Ovary (tissue), 7 donors: ENCODE measurements at regions not wholly inside any gene's neighbourhood (a gene's known extent, or its start where the extent isn't known, plus 50 kb on each side); places are given as distances from the start of the nearest gene placed in this dataset.

Source experiments
- DNase-seq, 5 donors: peaks; one replicate each; pipeline ENCODE4 v3.0.0-alpha.2; 2019 to 2020
- H3K27ac ChIP-seq, 2 donors: fragments of 200-600 bp; one replicate each; pipeline versions ENCODE4 v1.5.1 to v1.8.0; 2019 to 2022
- H3K27me3 ChIP-seq: fragments of 200-600 bp; one replicate; pipeline ENCODE4 v1.8.0; 2022
- H3K36me3 ChIP-seq: fragments of 200-600 bp; sonication (generic); one replicate; pipeline ENCODE4 v1.5.1; 2019
- H3K4me1 ChIP-seq: one replicate; pipeline ENCODE4 v1.8.1; 2013; ENCODE audit warnings: mild to moderate bottlenecking, moderate library complexity; ENCODE audit not compliant: insufficient read depth
- H3K4me3 ChIP-seq: fragments of 200-600 bp; sonication (generic); one replicate; pipeline ENCODE4 v1.5.1; 2017
- H3K9me3 ChIP-seq, 2 donors: fragments of 200-600 bp in 1 of 2; sonication (generic) in 1 of 2; one replicate each; pipeline versions ENCODE4 v1.5.1 to v1.8.1; 2013 to 2019; ENCODE audit warnings: mild to moderate bottlenecking in 1 of 2, moderate library complexity in 1 of 2
- CTCF ChIP-seq, 3 donors: fragments of 450-650 bp in 2 of 3; fragments of 200-600 bp in 1 of 3; IDR thresholded peaks; one replicate each; pipeline versions ENCODE4 v1.5.1 to v1.8.0; 2016 to 2022; ENCODE audit warnings: antibody characterized with exemption in 3 of 3, mild to moderate bottlenecking in 1 of 3
- EP300 ChIP-seq: sonication (generic); formaldehyde crosslinking; IDR thresholded peaks from one replicate; pipeline ENCODE4 v1.6.1; 2017; ENCODE audit warnings: antibody characterized with exemption
- POLR2A ChIP-seq: fragments of 450-650 bp; IDR thresholded peaks from one replicate; pipeline ENCODE4 v1.6.1; 2017; ENCODE audit warnings: antibody characterized with exemption, mild to moderate bottlenecking, moderate library complexity
- WGBS, 3 donors: extraction: QIAGEN DNeasy Blood & Tissue Kit in 1 of 3; methylation state at CpG; one replicate each; pipeline versions ENCODE4 v1.1.5 to v1.1.7; 2013 to 2017; 5-methylcytosine and 5-hydroxymethylcytosine counted together
- intact Hi-C, 4 donors: fragments of 100-400 bp; cut with DNase I; formaldehyde crosslinking; loops; one replicate each; pipeline versions ENCODE4 v1.11.0 to v1.15.1; 2022 to 2023
- donor health status: DM: no; HTN: no; CAD: no; lungs with moderate emphysema.
- donor health status: DM: no; HTN: no; CAD: no.
- donor health status: Bipolar disorder and iron deficiency.
- donor health status: DM: no; HTN: no; CAD: no.
- donor health status: DM: yes; HTN: yes; CAD: no.

- Histone ChIP-seq H3K27ac (no peak overlapping the region), H3K4me1 (no peaks in the 10 kb centered on the region), H3K4me3 (no peak overlapping the region), H3K36me3 (no peaks in the 10 kb centered on the region), H3K27me3 (no peaks in the 10 kb centered on the region), H3K9me3 (no peaks in the 10 kb centered on the region)
- WGBS, 3 donors, result 92 to 94% (median 93%) methylated on average over 3 of the region's 3 CpGs
- no peak for DNase-seq
- no peak for TF ChIP-seq POLR2A
- intact Hi-C loops, result no loop called here
These were observed 87.8 kb upstream of the SLCO3A1 start for GRCh38 chr15:91765660-91766059.

GRCh38 chr15:91769476-91769875 is 84.0 kb upstream of the SLCO3A1 start:
- Histone ChIP-seq H3K4me3 (no peak overlapping the region), H3K27ac (no peak overlapping the region), H3K36me3 (no peaks in the 10 kb centered on the region), H3K27me3 (no peaks in the 10 kb centered on the region), H3K4me1 (no peaks in the 10 kb centered on the region), H3K9me3 (no peaks in the 10 kb centered on the region)
- intact Hi-C loops, result no loop called here
- 61 to 75% (median 66%) methylated on average over 3 of the region's 3 CpGs for WGBS, 3 donors
- TF ChIP-seq CTCF (IDR thresholded peaks at IDR 0.05), result no peak
- TF ChIP-seq POLR2A, result no peak
- no peak for DNase-seq

- Histone ChIP-seq H3K4me3 (no peak overlapping the region), H3K4me1 (no peaks in the 10 kb centered on the region), H3K27ac (no peak overlapping the region), H3K36me3 (no peaks in the 10 kb centered on the region), H3K27me3 (no peaks in the 10 kb centered on the region), H3K9me3 (no peaks in the 10 kb centered on the region)
- TF ChIP-seq CTCF (IDR thresholded peaks at IDR 0.05) (no peak), POLR2A (no peak), EP300 (no peak)
- WGBS, 3 donors, result 50 to 64% (median 62%) methylated on average over 8 of the region's 8 CpGs
- intact Hi-C loops, result no loop called here
- DNase-seq, result no peak
These were observed 83.6 kb upstream of the SLCO3A1 start for GRCh38 chr15:91769894-91770293.

- Histone ChIP-seq H3K27ac (no peak overlapping the region), H3K27me3 (no peaks in the 10 kb centered on the region), H3K36me3 (no peaks in the 10 kb centered on the region), H3K4me1 (peaks cover 3% of the 10 kb centered on the region), H3K4me3 (no peak overlapping the region), H3K9me3 (no peaks in the 10 kb centered on the region)
- intact Hi-C loops, result no loop called here
- 48 to 68% (median 56%) methylated on average over 4 of the region's 4 CpGs for WGBS, 3 donors
- TF ChIP-seq CTCF (IDR thresholded peaks at IDR 0.05), result no peak
- TF ChIP-seq POLR2A, result no peak
- TF ChIP-seq EP300, result no peak
- DNase-seq, result no peak
These were observed 77.4 kb upstream of the SLCO3A1 start for GRCh38 chr15:91776104-91776503.

- H3K27me3 ChIP-seq, result no peaks in the 10 kb centered on the region
- H3K4me3 ChIP-seq, result no peak overlapping the region
- peaks cover 3% of the 10 kb centered on the region for H3K4me1 ChIP-seq
- H3K36me3 ChIP-seq, result no peaks in the 10 kb centered on the region
- intact Hi-C loops, result no loop called here
- WGBS, 3 donors, result 42 to 73% (median 71%) methylated on average over 5 of the region's 5 CpGs
- H3K27ac ChIP-seq, result no peak overlapping the region
- no peak for DNase-seq
- H3K9me3 ChIP-seq, result no peaks in the 10 kb centered on the region
- TF ChIP-seq EP300 (no peak), POLR2A (no peak), CTCF (IDR thresholded peaks at IDR 0.05) (no peak)
These were observed 73.5 kb upstream of the SLCO3A1 start for GRCh38 chr15:91779960-91780359.
